ENCODE measurements at regions not wholly inside any gene's neighbourhood (a gene's known extent, or its start where the extent isn't known, plus 50 kb on each side); places are given as distances from the start of the nearest gene placed in this dataset.

- H3K27ac Mint-ChIP-seq, result no peak overlapping the region
- no peaks in the 10 kb centered on the region for H3K4me1 Mint-ChIP-seq
- no peak overlapping the region for H3K4me3 Mint-ChIP-seq
- DNase-seq, result no peak
- H3K36me3 Mint-ChIP-seq (ENCODE audit: low read depth), result no peaks in the 10 kb centered on the region
- no peaks in the 10 kb centered on the region for H3K9me3 Mint-ChIP-seq
- H3K27me3 Mint-ChIP-seq, result no peaks in the 10 kb centered on the region
- intact Hi-C loops (cut with micrococcal nuclease), result no loop called here
These were observed 148.8 kb upstream of the ABCA1 start for GRCh38 chr9:105076729-105077128.

- no peak overlapping the region for H3K27ac Mint-ChIP-seq
- intact Hi-C loops (cut with micrococcal nuclease), result no loop called here
- no peak overlapping the region for H3K4me3 Mint-ChIP-seq
- H3K4me1 Mint-ChIP-seq, result no peaks in the 10 kb centered on the region
- H3K9me3 Mint-ChIP-seq, result no peaks in the 10 kb centered on the region
- no peaks in the 10 kb centered on the region for H3K36me3 Mint-ChIP-seq (ENCODE audit: low read depth)
- H3K27me3 Mint-ChIP-seq, result no peaks in the 10 kb centered on the region
- DNase-seq, result no peak
These were observed 151.5 kb upstream of the ABCA1 start for GRCh38 chr9:105079457-105079856.

- H3K27ac Mint-ChIP-seq, result no peak overlapping the region
- no peak overlapping the region for H3K4me3 Mint-ChIP-seq
- no peaks in the 10 kb centered on the region for H3K4me1 Mint-ChIP-seq
- no peaks in the 10 kb centered on the region for H3K36me3 Mint-ChIP-seq (ENCODE audit: low read depth)
- intact Hi-C loops (cut with micrococcal nuclease), result no loop called here
- no peaks in the 10 kb centered on the region for H3K27me3 Mint-ChIP-seq
- no peak for DNase-seq
- H3K9me3 Mint-ChIP-seq, result no peaks in the 10 kb centered on the region
These were observed 154.9 kb upstream of the ABCA1 start for GRCh38 chr9:105082843-105083242.

- intact Hi-C loops (cut with micrococcal nuclease), result no loop called here
- no peak for DNase-seq
- Mint-ChIP-seq H3K27ac (no peak overlapping the region), H3K9me3 (no peaks in the 10 kb centered on the region), H3K27me3 (no peaks in the 10 kb centered on the region), H3K4me3 (no peak overlapping the region), H3K36me3 (ENCODE audit: low read depth) (no peaks in the 10 kb centered on the region), H3K4me1 (no peaks in the 10 kb centered on the region)
These were observed 155.3 kb upstream of the ABCA1 start for GRCh38 chr9:105083256-105083655.

GRCh38 chr9:105087910-105088898, 156.2 kb upstream of the SLC44A1 start:
- H3K4me1 Mint-ChIP-seq, result no peaks in the 10 kb centered on the region
- no peak overlapping the region for H3K27ac Mint-ChIP-seq
- intact Hi-C loops (cut with micrococcal nuclease), result no loop called here
- H3K36me3 Mint-ChIP-seq (ENCODE audit: low read depth), result no peaks in the 10 kb centered on the region
- H3K4me3 Mint-ChIP-seq, result no peak overlapping the region
- no peaks in the 10 kb centered on the region for H3K9me3 Mint-ChIP-seq
- peaks cover 2% of the 10 kb centered on the region for H3K27me3 Mint-ChIP-seq
- DNase-seq, result no peak

- no peak overlapping the region for H3K27ac Mint-ChIP-seq
- intact Hi-C loops (cut with micrococcal nuclease), result no loop called here
- H3K36me3 Mint-ChIP-seq (ENCODE audit: low read depth), result no peaks in the 10 kb centered on the region
- H3K9me3 Mint-ChIP-seq, result no peaks in the 10 kb centered on the region
- no peak for DNase-seq
- no peak overlapping the region for H3K4me3 Mint-ChIP-seq
- peaks cover 2% of the 10 kb centered on the region for H3K27me3 Mint-ChIP-seq
- no peaks in the 10 kb centered on the region for H3K4me1 Mint-ChIP-seq
These were observed 154.6 kb upstream of the SLC44A1 start for GRCh38 chr9:105089874-105090273.

GRCh38 chr9:105091004-105091640, 153.3 kb upstream of the SLC44A1 start:
- Mint-ChIP-seq H3K4me1 (no peaks in the 10 kb centered on the region), H3K36me3 (ENCODE audit: low read depth) (no peaks in the 10 kb centered on the region), H3K27me3 (peaks cover 2% of the 10 kb centered on the region), H3K4me3 (no peak overlapping the region), H3K27ac (no peak overlapping the region), H3K9me3 (no peaks in the 10 kb centered on the region)
- DNase-seq, result no peak
- intact Hi-C loops (cut with micrococcal nuclease), result no loop called here

- no peaks in the 10 kb centered on the region for H3K4me1 Mint-ChIP-seq
- H3K27ac Mint-ChIP-seq, result no peak overlapping the region
- H3K4me3 Mint-ChIP-seq, result no peak overlapping the region
- intact Hi-C loops (cut with micrococcal nuclease), result no loop called here
- no peak for DNase-seq
- H3K9me3 Mint-ChIP-seq, result no peaks in the 10 kb centered on the region
- no peaks in the 10 kb centered on the region for H3K36me3 Mint-ChIP-seq (ENCODE audit: low read depth)
- peaks cover 2% of the 10 kb centered on the region for H3K27me3 Mint-ChIP-seq
These were observed 150.8 kb upstream of the SLC44A1 start for GRCh38 chr9:105093685-105094084.

- Mint-ChIP-seq H3K27ac (no peak overlapping the region), H3K9me3 (no peaks in the 10 kb centered on the region), H3K36me3 (ENCODE audit: low read depth) (no peaks in the 10 kb centered on the region), H3K27me3 (no peaks in the 10 kb centered on the region), H3K4me1 (no peaks in the 10 kb centered on the region), H3K4me3 (no peak overlapping the region)
- no peak for DNase-seq
- intact Hi-C loops (cut with micrococcal nuclease), result no loop called here
These were observed 146.1 kb upstream of the SLC44A1 start for GRCh38 chr9:105098370-105098769.

- Mint-ChIP-seq H3K27me3 (no peaks in the 10 kb centered on the region), H3K4me1 (no peaks in the 10 kb centered on the region), H3K9me3 (peaks cover 4% of the 10 kb centered on the region), H3K4me3 (no peak overlapping the region), H3K36me3 (ENCODE audit: low read depth) (no peaks in the 10 kb centered on the region), H3K27ac (no peak overlapping the region)
- DNase-seq, result no peak
- intact Hi-C loops (cut with micrococcal nuclease), result no loop called here
These were observed 140.7 kb upstream of the SLC44A1 start for GRCh38 chr9:105103776-105104175.

GRCh38 chr9:105114318-105114717, 130.1 kb upstream of the SLC44A1 start:
- H3K27ac Mint-ChIP-seq, result no peak overlapping the region
- H3K4me3 Mint-ChIP-seq, result no peak overlapping the region
- intact Hi-C loops (cut with micrococcal nuclease), result no loop called here
- peaks cover 4% of the 10 kb centered on the region for H3K27me3 Mint-ChIP-seq
- DNase-seq, result no peak
- H3K9me3 Mint-ChIP-seq, result no peaks in the 10 kb centered on the region
- H3K4me1 Mint-ChIP-seq, result peaks cover 19% of the 10 kb centered on the region
- H3K36me3 Mint-ChIP-seq (ENCODE audit: low read depth), result no peaks in the 10 kb centered on the region

- intact Hi-C loops (cut with micrococcal nuclease), result no loop called here
- no peaks in the 10 kb centered on the region for H3K9me3 Mint-ChIP-seq
- peak overlapping the region; percentile 15 for H3K4me3 Mint-ChIP-seq
- no peak overlapping the region for H3K27ac Mint-ChIP-seq
- H3K27me3 Mint-ChIP-seq, result peaks cover 1% of the 10 kb centered on the region
- no peaks in the 10 kb centered on the region for H3K36me3 Mint-ChIP-seq (ENCODE audit: low read depth)
- peak; percentile 63 for DNase-seq
- H3K4me1 Mint-ChIP-seq, result peaks cover 19% of the 10 kb centered on the region
These were observed 129.3 kb upstream of the SLC44A1 start for GRCh38 chr9:105114964-105115728.

- Mint-ChIP-seq H3K4me3 (no peak overlapping the region), H3K4me1 (peaks cover 19% of the 10 kb centered on the region), H3K27me3 (no peaks in the 10 kb centered on the region), H3K9me3 (no peaks in the 10 kb centered on the region), H3K36me3 (ENCODE audit: low read depth) (no peaks in the 10 kb centered on the region), H3K27ac (no peak overlapping the region)
- DNase-seq, result no peak
- intact Hi-C loops (cut with micrococcal nuclease), result no loop called here
These were observed 128.2 kb upstream of the SLC44A1 start for GRCh38 chr9:105116052-105116868.
